ENCODE measurements at regions not wholly inside any gene's neighbourhood (a gene's known extent, or its start where the extent isn't known, plus 50 kb on each side); places are given as distances from the start of the nearest gene placed in this dataset.

DNA sequence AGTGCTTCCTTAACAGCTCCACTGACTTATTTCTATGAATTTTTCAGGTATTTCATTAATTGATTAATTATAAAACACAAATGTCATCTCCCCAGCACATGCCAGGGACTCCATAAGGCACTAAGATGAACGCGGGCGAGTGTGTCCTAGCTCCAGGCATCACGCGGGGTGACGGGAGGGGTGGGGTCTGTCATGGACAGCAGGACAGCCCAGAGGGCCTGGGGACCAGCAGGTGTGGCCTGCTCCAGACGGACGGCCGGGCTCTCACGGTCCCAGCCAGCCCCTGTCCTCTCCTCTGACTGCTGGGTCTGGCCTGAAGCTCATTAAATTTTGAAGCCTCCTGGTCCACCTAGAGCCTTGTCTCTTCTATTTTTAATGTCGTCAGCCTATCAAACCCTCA, 531.1 kb downstream of the BRD1 start:
- TF ChIP-seq, protein P1, sequence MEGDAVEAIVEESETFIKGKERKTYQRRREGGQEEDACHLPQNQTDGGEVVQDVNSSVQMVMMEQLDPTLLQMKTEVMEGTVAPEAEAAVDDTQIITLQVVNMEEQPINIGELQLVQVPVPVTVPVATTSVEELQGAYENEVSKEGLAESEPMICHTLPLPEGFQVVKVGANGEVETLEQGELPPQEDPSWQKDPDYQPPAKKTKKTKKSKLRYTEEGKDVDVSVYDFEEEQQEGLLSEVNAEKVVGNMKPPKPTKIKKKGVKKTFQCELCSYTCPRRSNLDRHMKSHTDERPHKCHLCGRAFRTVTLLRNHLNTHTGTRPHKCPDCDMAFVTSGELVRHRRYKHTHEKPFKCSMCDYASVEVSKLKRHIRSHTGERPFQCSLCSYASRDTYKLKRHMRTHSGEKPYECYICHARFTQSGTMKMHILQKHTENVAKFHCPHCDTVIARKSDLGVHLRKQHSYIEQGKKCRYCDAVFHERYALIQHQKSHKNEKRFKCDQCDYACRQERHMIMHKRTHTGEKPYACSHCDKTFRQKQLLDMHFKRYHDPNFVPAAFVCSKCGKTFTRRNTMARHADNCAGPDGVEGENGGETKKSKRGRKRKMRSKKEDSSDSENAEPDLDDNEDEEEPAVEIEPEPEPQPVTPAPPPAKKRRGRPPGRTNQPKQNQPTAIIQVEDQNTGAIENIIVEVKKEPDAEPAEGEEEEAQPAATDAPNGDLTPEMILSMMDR (IDR thresholded peaks at IDR 0.05; ENCODE audit: low read depth, low read length, poor library complexity, severe bottlenecking), result no peak
- TF ChIP-seq EZH2phosphoT487 (IDR thresholded peaks at IDR 0.05; ENCODE audit: borderline replicate concordance, low read length), result no peak
